ENCODE measurements at regions not wholly inside any gene's neighbourhood (a gene's known extent, or its start where the extent isn't known, plus 50 kb on each side); places are given as distances from the start of the nearest gene placed in this dataset.
"Not testable (repeated sequence)": the region's sequence is repeated elsewhere in the genome, so short reads cannot be mapped to it uniquely, and the experiment has no call there.

- intact Hi-C loops (cut with DNase I): no loop called here
Measured at GRCh38 chr15:31222773-31223341, 103.8 kb upstream of the KLF13 start.

GRCh38 chr15:31223478-31224350 lies 102.9 kb upstream of the KLF13 start:
- intact Hi-C loops (cut with DNase I): no loop called here
- H3K4me3 ChIP-seq: no peak overlapping the region
- WGBS, 3 donors: 32 to 54% (median 40%) methylated on average over 39 to 42 of the region's 42 CpGs
- H3K9me3 ChIP-seq: no peaks in the 10 kb centered on the region
- DNase-seq: no peak
- H3K27ac ChIP-seq: no peak overlapping the region
- H3K4me1 ChIP-seq (ENCODE audit: insufficient read depth): peaks cover 2% of the 10 kb centered on the region
- no peaks in the 10 kb centered on the region for H3K36me3 ChIP-seq
- TF ChIP-seq EP300 (IDR thresholded peaks at IDR 0.05) (no peak), CTCF (IDR thresholded peaks at IDR 0.05) (no peak), POLR2A (IDR thresholded peaks at IDR 0.05) (no peak)
- no peaks in the 10 kb centered on the region for H3K27me3 ChIP-seq

More at GRCh38 chr15:31222773-31223341, 103.8 kb upstream of the KLF13 start:
- no peak for DNase-seq
- H3K27ac ChIP-seq: no peak overlapping the region
- H3K36me3 ChIP-seq: no peaks in the 10 kb centered on the region
- H3K4me1 ChIP-seq (ENCODE audit: insufficient read depth): peaks cover 2% of the 10 kb centered on the region
- no peak overlapping the region for H3K4me3 ChIP-seq
- TF ChIP-seq POLR2A (IDR thresholded peaks at IDR 0.05) (no peak), CTCF (IDR thresholded peaks at IDR 0.05) (no peak), EP300 (IDR thresholded peaks at IDR 0.05) (no peak)
- WGBS, 3 donors: 57 to 78% (median 68%) methylated on average over 10 of the region's 10 CpGs
- no peaks in the 10 kb centered on the region for H3K27me3 ChIP-seq
- no peaks in the 10 kb centered on the region for H3K9me3 ChIP-seq

- intact Hi-C loops (cut with DNase I); H3K27ac ChIP-seq; H3K27me3 ChIP-seq; H3K9me3 ChIP-seq; H3K4me1 ChIP-seq (ENCODE audit: insufficient read depth); H3K4me3 ChIP-seq; H3K36me3 ChIP-seq; DNase-seq: not testable (repeated sequence)
- 36 to 48% (median 40%) methylated on average over 4 of the region's 4 CpGs for WGBS, 3 donors
Measured at GRCh38 chr15:31224661-31225060, 102.0 kb upstream of the KLF13 start.

- Histone ChIP-seq H3K9me3 (no peaks in the 10 kb centered on the region), H3K4me1 (ENCODE audit: insufficient read depth) (peaks cover 2% of the 10 kb centered on the region), H3K4me3 (no peak overlapping the region), H3K36me3 (no peaks in the 10 kb centered on the region), H3K27me3 (no peaks in the 10 kb centered on the region), H3K27ac (no peak overlapping the region)
- no peak for TF ChIP-seq POLR2A (IDR thresholded peaks at IDR 0.05)
- no peak for TF ChIP-seq EP300 (IDR thresholded peaks at IDR 0.05)
- WGBS, 3 donors: 85 to 90% (median 85%) methylated on average over 18 of the region's 18 CpGs
- no peak for DNase-seq
- intact Hi-C loops (cut with DNase I): no loop called here
Measured at GRCh38 chr15:31225356-31225955, 101.2 kb upstream of the KLF13 start.

- DNase-seq: no peak
- H3K9me3 ChIP-seq: no peaks in the 10 kb centered on the region
- no peak overlapping the region for H3K4me3 ChIP-seq
- intact Hi-C loops (cut with DNase I): no loop called here
- TF ChIP-seq CTCF (IDR thresholded peaks at IDR 0.05): no peak
- TF ChIP-seq EP300 (IDR thresholded peaks at IDR 0.05): no peak
- no peak for TF ChIP-seq POLR2A (IDR thresholded peaks at IDR 0.05)
- H3K4me1 ChIP-seq (ENCODE audit: insufficient read depth): peaks cover 2% of the 10 kb centered on the region
- WGBS, 3 donors: 88 to 93% (median 91%) methylated on average over 9 of the region's 9 CpGs
- H3K27me3 ChIP-seq: no peaks in the 10 kb centered on the region
- no peaks in the 10 kb centered on the region for H3K36me3 ChIP-seq
- no peak overlapping the region for H3K27ac ChIP-seq
Measured at GRCh38 chr15:31226021-31226420, 100.6 kb upstream of the KLF13 start.

Measured in ovary (tissue), 7 donors.